Parathyroid adenoma (tissue), 2 donors: ENCODE measurements at regions not wholly inside any gene's neighbourhood (a gene's known extent, or its start where the extent isn't known, plus 50 kb on each side); places are given as distances from the start of the nearest gene placed in this dataset.
A peak's percentile ranks its signal among the peaks of the same experiment; 100 is the strongest.

Experiments used
- H2AFZ ChIP-seq: fragments of 300-600 bp; sonication (generic); one replicate; pipeline ENCODE4 v1.7.0; 2017; ENCODE audit warnings: antibody characterized with exemption, mild to moderate bottlenecking
- H3K27ac ChIP-seq: fragments of 300-600 bp; sonication (generic); one replicate; pipeline ENCODE4 v1.7.0; 2017
- H3K27me3 ChIP-seq: fragments of 300-600 bp; sonication (generic); one replicate; pipeline ENCODE4 v1.7.0; 2017; ENCODE audit warnings: low read length; ENCODE audit not compliant: control insufficient read depth, insufficient read depth
- H3K36me3 ChIP-seq: fragments of 300-600 bp; sonication (generic); one replicate; pipeline ENCODE4 v1.7.0; 2017; ENCODE audit warnings: low read length; ENCODE audit not compliant: control insufficient read depth, insufficient read depth
- H3K4me1 ChIP-seq: fragments of 300-600 bp; sonication (generic); one replicate; pipeline ENCODE4 v1.7.0; 2017; ENCODE audit warnings: control low read depth
- H3K4me2 ChIP-seq: fragments of 300-600 bp; sonication (generic); one replicate; pipeline ENCODE4 v1.7.0; 2017; ENCODE audit warnings: low read length
- H3K4me3 ChIP-seq: fragments of 300-600 bp; sonication (generic); one replicate; pipeline ENCODE4 v1.7.0; 2017; ENCODE audit warnings: low read depth, low read length
- H3K79me2 ChIP-seq: fragments of 300-600 bp; sonication (generic); one replicate; pipeline ENCODE4 v1.7.0; 2017; ENCODE audit warnings: control low read depth
- H3K9ac ChIP-seq: fragments of 300-600 bp; sonication (generic); one replicate; pipeline ENCODE4 v1.7.0; 2017; ENCODE audit warnings: mild to moderate bottlenecking
- H3K9me3 ChIP-seq: fragments of 300-600 bp; sonication (generic); one replicate; pipeline ENCODE4 v1.7.0; 2017; ENCODE audit warnings: low read length; ENCODE audit not compliant: control insufficient read depth
- CTCF ChIP-seq: fragments of 300-600 bp; sonication (generic); IDR thresholded peaks from one replicate; pipeline ENCODE4 v1.7.0; 2017; ENCODE audit warnings: antibody characterized with exemption, mild to moderate bottlenecking
- donor health status: primary hyperparathyroidism.

- H3K79me2 ChIP-seq: peaks cover 3% of the 10 kb centered on the region
- H2AFZ ChIP-seq: no peak overlapping the region
- no peaks in the 10 kb centered on the region for H3K27me3 ChIP-seq
- no peak overlapping the region for H3K4me2 ChIP-seq
- H3K4me3 ChIP-seq: no peak overlapping the region
- H3K4me1 ChIP-seq: peaks cover 11% of the 10 kb centered on the region
- H3K9me3 ChIP-seq: no peaks in the 10 kb centered on the region
- H3K27ac ChIP-seq: no peak overlapping the region
- no peaks in the 10 kb centered on the region for H3K36me3 ChIP-seq
- H3K9ac ChIP-seq: no peak overlapping the region
- no peak for TF ChIP-seq CTCF
Observed at GRCh38 chr10:21269289-21269688, 256.2 kb downstream of the SKIDA1 start.

- TF ChIP-seq CTCF: no peak
- Histone ChIP-seq H3K4me2 (peak overlapping the region; percentile 36), H3K4me1 (peaks cover 9% of the 10 kb centered on the region), H3K9me3 (no peaks in the 10 kb centered on the region), H3K27me3 (no peaks in the 10 kb centered on the region), H3K9ac (no peak overlapping the region), H3K27ac (peak overlapping the region; percentile 2), H3K36me3 (no peaks in the 10 kb centered on the region), H3K79me2 (peaks cover 9% of the 10 kb centered on the region), H2AFZ (peak overlapping the region; percentile 5), H3K4me3 (no peak overlapping the region)
Observed at GRCh38 chr10:21265622-21266021, 259.9 kb downstream of the SKIDA1 start.

GRCh38 chr10:21264271-21264670 lies 261.2 kb downstream of the SKIDA1 start:
- Histone ChIP-seq H3K4me3 (no peak overlapping the region), H3K9me3 (no peaks in the 10 kb centered on the region), H3K79me2 (peaks cover 13% of the 10 kb centered on the region), H3K4me2 (no peak overlapping the region), H3K27me3 (no peaks in the 10 kb centered on the region), H2AFZ (no peak overlapping the region), H3K4me1 (peaks cover 9% of the 10 kb centered on the region), H3K9ac (no peak overlapping the region), H3K27ac (no peak overlapping the region), H3K36me3 (no peaks in the 10 kb centered on the region)
- no peak for TF ChIP-seq CTCF

GRCh38 chr10:21263839-21264238 lies 261.6 kb downstream of the SKIDA1 start:
- TF ChIP-seq CTCF: no peak
- no peaks in the 10 kb centered on the region for H3K9me3 ChIP-seq
- H3K79me2 ChIP-seq: peaks cover 15% of the 10 kb centered on the region
- no peak overlapping the region for H3K4me3 ChIP-seq
- no peak overlapping the region for H3K9ac ChIP-seq
- no peak overlapping the region for H2AFZ ChIP-seq
- peaks cover 9% of the 10 kb centered on the region for H3K4me1 ChIP-seq
- H3K4me2 ChIP-seq: no peak overlapping the region
- H3K27me3 ChIP-seq: no peaks in the 10 kb centered on the region
- no peaks in the 10 kb centered on the region for H3K36me3 ChIP-seq
- H3K27ac ChIP-seq: no peak overlapping the region

- Histone ChIP-seq H3K27me3 (no peaks in the 10 kb centered on the region), H3K9me3 (no peaks in the 10 kb centered on the region), H3K27ac (no peak overlapping the region), H3K36me3 (no peaks in the 10 kb centered on the region), H3K4me3 (no peak overlapping the region), H3K9ac (no peak overlapping the region), H2AFZ (no peak overlapping the region), H3K4me2 (no peak overlapping the region), H3K79me2 (peaks cover 15% of the 10 kb centered on the region), H3K4me1 (peaks cover 9% of the 10 kb centered on the region)
- no peak for TF ChIP-seq CTCF
Observed at GRCh38 chr10:21263263-21263803, 262.1 kb downstream of the SKIDA1 start.
